ENCODE measurements at regions not wholly inside any gene's neighbourhood (a gene's known extent, or its start where the extent isn't known, plus 50 kb on each side); places are given as distances from the start of the nearest gene placed in this dataset.
A peak's percentile ranks its signal among the peaks of the same experiment; 100 is the strongest.
"Not testable (repeated sequence)": the region's sequence is repeated elsewhere in the genome, so short reads cannot be mapped to it uniquely, and the experiment has no call there.

- Histone ChIP-seq H3K9ac (ENCODE audit: low read length) (no peak overlapping the region), H3K27ac (ENCODE audit: low read depth, low read length) (no peak overlapping the region), H3K36me3 (ENCODE audit: control insufficient read depth, insufficient read depth, low read length) (no peaks in the 10 kb centered on the region), H3K4me3 (ENCODE audit: low read length) (no peak overlapping the region), H3K4me1 (ENCODE audit: control insufficient read depth, insufficient read depth, low read length) (peaks cover 6% of the 10 kb centered on the region), H3K27me3 (ENCODE audit: control insufficient read depth, insufficient read depth, low read length) (no peaks in the 10 kb centered on the region)
Observed at GRCh38 chr16:85526185-85526974, 86.7 kb upstream of the GSE1 start.

DNA sequence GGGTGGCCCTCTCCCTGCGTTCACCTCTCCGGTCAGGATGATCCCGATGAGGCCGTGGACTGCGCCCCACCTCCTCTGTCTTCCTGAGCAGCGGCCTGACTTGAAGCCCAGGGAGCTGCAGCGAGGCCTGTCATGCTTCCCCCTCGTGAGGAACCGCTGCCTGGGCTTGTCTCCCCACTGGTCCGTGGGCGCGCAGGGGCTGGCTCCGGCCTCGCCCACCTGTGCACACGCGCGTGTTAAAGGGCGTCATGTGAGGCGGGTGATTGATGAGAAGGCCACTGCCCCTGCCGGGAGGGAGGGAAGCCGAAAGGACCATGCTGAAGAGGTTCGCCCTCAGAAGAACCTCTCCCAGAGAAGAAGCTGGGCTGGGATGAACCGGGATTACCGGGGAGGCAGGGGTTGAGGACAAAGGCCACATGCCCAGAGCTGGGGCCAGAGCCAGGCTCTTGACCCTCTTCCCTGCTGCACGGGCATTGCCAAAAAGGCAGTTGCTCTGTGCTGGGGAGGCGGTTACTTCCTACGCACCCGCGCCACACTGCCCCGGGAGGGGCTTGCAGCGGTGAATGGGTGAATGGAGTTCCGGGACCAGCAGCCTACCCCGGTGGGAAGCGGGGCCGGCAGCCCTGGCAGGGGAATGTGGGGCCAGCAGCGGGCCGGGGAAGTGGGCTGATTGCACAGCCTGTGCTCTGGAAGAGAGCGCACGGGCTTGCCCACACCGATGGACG lies 85.9 kb upstream of the GSE1 start:
- Histone ChIP-seq H3K27me3 (ENCODE audit: control insufficient read depth, insufficient read depth, low read length) (no peaks in the 10 kb centered on the region), H3K4me1 (ENCODE audit: control insufficient read depth, insufficient read depth, low read length) (peaks cover 6% of the 10 kb centered on the region), H3K36me3 (ENCODE audit: control insufficient read depth, insufficient read depth, low read length) (no peaks in the 10 kb centered on the region), H3K4me3 (ENCODE audit: low read length) (no peak overlapping the region), H3K27ac (ENCODE audit: low read depth, low read length) (no peak overlapping the region), H3K9ac (ENCODE audit: low read length) (no peak overlapping the region)

- Histone ChIP-seq H3K27me3 (ENCODE audit: control insufficient read depth, insufficient read depth, low read length) (no peaks in the 10 kb centered on the region), H3K27ac (ENCODE audit: low read depth, low read length) (no peak overlapping the region), H3K4me3 (ENCODE audit: low read length) (no peak overlapping the region), H3K9ac (ENCODE audit: low read length) (no peak overlapping the region), H3K36me3 (ENCODE audit: control insufficient read depth, insufficient read depth, low read length) (no peaks in the 10 kb centered on the region), H3K4me1 (ENCODE audit: control insufficient read depth, insufficient read depth, low read length) (peaks cover 5% of the 10 kb centered on the region)
Observed at GRCh38 chr16:85527767-85528297, 85.3 kb upstream of the GSE1 start.

GRCh38 chr16:85528528-85529387 lies 84.4 kb upstream of the GSE1 start:
- H3K4me3 ChIP-seq (ENCODE audit: low read length): no peak overlapping the region
- H3K27ac ChIP-seq (ENCODE audit: low read depth, low read length): no peak overlapping the region

GRCh38 chr16:85529489-85530369 lies 83.4 kb upstream of the GSE1 start:
- Histone ChIP-seq H3K4me1 (ENCODE audit: control insufficient read depth, insufficient read depth, low read length) (no peaks in the 10 kb centered on the region), H3K27ac (ENCODE audit: low read depth, low read length) (no peak overlapping the region), H3K36me3 (ENCODE audit: control insufficient read depth, insufficient read depth, low read length) (no peaks in the 10 kb centered on the region), H3K4me3 (ENCODE audit: low read length) (no peak overlapping the region), H3K9ac (ENCODE audit: low read length) (no peak overlapping the region), H3K27me3 (ENCODE audit: control insufficient read depth, insufficient read depth, low read length) (no peaks in the 10 kb centered on the region)

More at GRCh38 chr16:85528528-85529387, 84.4 kb upstream of the GSE1 start:
- Histone ChIP-seq H3K4me1 (ENCODE audit: control insufficient read depth, insufficient read depth, low read length) (no peaks in the 10 kb centered on the region), H3K27me3 (ENCODE audit: control insufficient read depth, insufficient read depth, low read length) (no peaks in the 10 kb centered on the region), H3K36me3 (ENCODE audit: control insufficient read depth, insufficient read depth, low read length) (no peaks in the 10 kb centered on the region), H3K9ac (ENCODE audit: low read length) (no peak overlapping the region)

DNA sequence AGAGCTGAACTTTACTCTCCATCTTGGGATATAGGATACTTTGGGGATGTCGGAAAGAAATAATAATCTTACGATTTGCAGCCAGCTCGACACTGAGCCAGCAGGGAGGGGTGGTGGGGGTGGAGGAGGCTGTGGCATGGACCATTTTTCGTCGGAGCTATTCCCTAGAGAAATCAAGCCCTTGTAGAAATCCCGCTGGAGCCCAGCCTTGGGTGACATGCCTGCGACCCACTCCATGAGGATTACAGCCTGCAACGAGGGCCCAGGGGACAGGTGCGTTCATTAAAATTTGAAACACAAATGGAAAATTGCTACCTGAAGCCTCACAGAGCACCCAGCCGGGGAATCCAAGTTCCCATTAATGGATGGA lies 82.8 kb upstream of the GSE1 start:
- H3K9ac ChIP-seq (ENCODE audit: low read length): no peak overlapping the region
- no peaks in the 10 kb centered on the region for H3K27me3 ChIP-seq (ENCODE audit: control insufficient read depth, insufficient read depth, low read length)
- no peak overlapping the region for H3K27ac ChIP-seq (ENCODE audit: low read depth, low read length)
- no peaks in the 10 kb centered on the region for H3K4me1 ChIP-seq (ENCODE audit: control insufficient read depth, insufficient read depth, low read length)
- no peaks in the 10 kb centered on the region for H3K36me3 ChIP-seq (ENCODE audit: control insufficient read depth, insufficient read depth, low read length)
- H3K4me3 ChIP-seq (ENCODE audit: low read length): no peak overlapping the region

DNA sequence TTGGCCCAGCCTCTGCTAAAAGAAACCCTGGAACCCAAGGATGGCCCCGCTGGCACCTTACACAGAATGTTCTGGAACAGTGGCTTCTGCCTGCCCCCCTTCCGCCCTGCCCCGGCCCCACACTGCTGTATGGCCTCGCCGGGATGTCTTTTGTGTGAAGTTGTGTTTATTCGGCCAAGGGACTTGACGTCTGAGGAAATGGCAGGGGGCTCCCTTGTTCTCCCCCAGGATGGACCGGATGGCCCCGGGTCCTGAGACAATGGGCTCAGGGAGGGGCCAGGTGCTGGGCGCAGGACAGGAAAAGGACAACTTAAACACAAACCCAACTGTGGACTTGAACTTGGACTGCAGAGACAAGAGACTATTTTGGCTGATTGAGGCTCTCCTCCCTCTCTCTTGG lies 81.6 kb upstream of the GSE1 start:
- peaks cover 7% of the 10 kb centered on the region for H3K4me1 ChIP-seq (ENCODE audit: control insufficient read depth, insufficient read depth, low read length)
- H3K36me3 ChIP-seq (ENCODE audit: control insufficient read depth, insufficient read depth, low read length): no peaks in the 10 kb centered on the region
- H3K4me3 ChIP-seq (ENCODE audit: low read length): no peak overlapping the region
- no peaks in the 10 kb centered on the region for H3K27me3 ChIP-seq (ENCODE audit: control insufficient read depth, insufficient read depth, low read length)
- H3K9ac ChIP-seq (ENCODE audit: low read length): no peak overlapping the region
- H3K27ac ChIP-seq (ENCODE audit: low read depth, low read length): no peak overlapping the region

DNA sequence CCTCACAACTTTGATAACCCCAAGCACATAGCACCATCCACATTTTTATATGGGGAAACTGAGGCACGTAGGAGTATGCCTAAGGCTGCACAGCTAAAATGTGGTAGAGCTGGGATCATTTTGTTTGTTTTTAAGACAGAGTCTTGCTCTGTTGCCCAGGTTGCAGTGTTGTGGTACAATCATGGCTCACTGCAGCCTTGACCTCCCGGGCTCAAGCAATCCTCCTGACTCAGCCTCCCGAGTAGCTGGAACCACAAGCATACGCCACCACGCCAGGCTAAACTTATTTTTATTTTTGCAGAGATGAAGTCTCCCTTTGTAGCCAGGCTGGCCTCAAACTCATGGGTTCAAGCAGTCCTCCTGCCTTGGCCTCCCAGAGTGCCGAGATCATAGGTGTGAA lies 81.0 kb upstream of the GSE1 start:
- peaks cover 7% of the 10 kb centered on the region for H3K4me1 ChIP-seq (ENCODE audit: control insufficient read depth, insufficient read depth, low read length)
- H3K9ac ChIP-seq (ENCODE audit: low read length): no peak overlapping the region
- no peak overlapping the region for H3K27ac ChIP-seq (ENCODE audit: low read depth, low read length)

DNA sequence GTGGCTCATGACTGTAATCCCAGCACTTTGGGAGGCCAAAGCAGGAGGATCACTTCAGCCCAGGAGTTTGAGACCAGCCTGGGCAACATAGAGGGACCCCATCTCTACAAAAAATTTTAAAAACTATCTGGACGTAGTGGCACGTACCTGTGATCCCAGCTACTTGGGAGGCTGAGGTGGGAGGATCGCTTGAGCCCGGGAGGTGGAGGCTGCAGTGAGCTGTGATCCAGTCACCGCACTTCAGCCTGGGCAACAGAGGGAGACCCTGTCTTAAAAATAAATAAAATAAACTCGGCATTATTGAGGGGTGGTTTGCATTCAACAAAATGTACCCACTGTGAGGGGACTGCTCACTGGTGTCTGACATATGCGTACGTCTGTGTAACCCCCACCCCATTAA lies 79.5 kb upstream of the GSE1 start:
- not testable (repeated sequence) for H3K9ac ChIP-seq (ENCODE audit: low read length); H3K4me1 ChIP-seq (ENCODE audit: control insufficient read depth, insufficient read depth, low read length); H3K27me3 ChIP-seq (ENCODE audit: control insufficient read depth, insufficient read depth, low read length); H3K36me3 ChIP-seq (ENCODE audit: control insufficient read depth, insufficient read depth, low read length); H3K4me3 ChIP-seq (ENCODE audit: low read length)
- H3K27ac ChIP-seq (ENCODE audit: low read depth, low read length): peak overlapping the region; percentile 50

More for the DNA sequence above, 81.0 kb upstream of the GSE1 start:
- Histone ChIP-seq H3K4me3 (ENCODE audit: low read length) (no peak overlapping the region), H3K27me3 (ENCODE audit: control insufficient read depth, insufficient read depth, low read length) (no peaks in the 10 kb centered on the region), H3K36me3 (ENCODE audit: control insufficient read depth, insufficient read depth, low read length) (no peaks in the 10 kb centered on the region)

- Histone ChIP-seq H3K9ac (ENCODE audit: low read length) (no peak overlapping the region), H3K36me3 (ENCODE audit: control insufficient read depth, insufficient read depth, low read length) (no peaks in the 10 kb centered on the region), H3K4me3 (ENCODE audit: low read length) (peak overlapping the region; percentile 50), H3K4me1 (ENCODE audit: control insufficient read depth, insufficient read depth, low read length) (peaks cover 7% of the 10 kb centered on the region), H3K27ac (ENCODE audit: low read depth, low read length) (peak overlapping the region; percentile 92), H3K27me3 (ENCODE audit: control insufficient read depth, insufficient read depth, low read length) (no peaks in the 10 kb centered on the region)
Observed at GRCh38 chr16:85534536-85535351, 78.4 kb upstream of the GSE1 start.
